Thyroid gland (tissue), 4 donors: ENCODE measurements at regions not wholly inside any gene's neighbourhood (a gene's known extent, or its start where the extent isn't known, plus 50 kb on each side); places are given as distances from the start of the nearest gene placed in this dataset.
"Not testable (repeated sequence)": the region's sequence is repeated elsewhere in the genome, so short reads cannot be mapped to it uniquely, and the experiment has no call there.

ENCODE experiments used
- CTCF ChIP-seq, 6 experiments: fragments of 200-600 bp in 3 of 6; fragments of 450-650 bp in 3 of 6; sonication (generic) in 3 of 6; IDR thresholded peaks; one replicate each; pipeline ENCODE4 v1.5.1; 2016 to 2019; ENCODE audit warnings: antibody characterized with exemption in 6 of 6, mild to moderate bottlenecking in 2 of 6, inconsistent platforms in 1 of 6, moderate library complexity in 1 of 6
- POLR2A ChIP-seq, 2 donors: fragments of 450-650 bp; IDR thresholded peaks; one replicate each; pipeline ENCODE4 v1.6.1; 2017; ENCODE audit warnings: antibody characterized with exemption in 2 of 2, mild to moderate bottlenecking in 2 of 2, moderate library complexity in 1 of 2

- TF ChIP-seq CTCF, POLR2A (IDR thresholded peaks at IDR 0.05): not testable (repeated sequence)
Measured at GRCh38 chr5:101743000-101743399, 553.1 kb downstream of the SLCO4C1 start.
